Nephron progenitor cell (in vitro differentiated cells): ENCODE measurements at regions not wholly inside any gene's neighbourhood (a gene's known extent, or its start where the extent isn't known, plus 50 kb on each side); places are given as distances from the start of the nearest gene placed in this dataset.
A peak's percentile ranks its signal among the peaks of the same experiment; 100 is the strongest.

Experiments used
- DNase-seq: peaks from one replicate; pipeline ENCODE4 v3.0.0; 2021
- H3K27ac Mint-ChIP-seq: 2 replicates; pipeline ENCODE4 v1.8.0; 2021; ENCODE audit warnings: mild to moderate bottlenecking, moderate library complexity, mixed read lengths
- H3K27me3 Mint-ChIP-seq: 2 replicates; pipeline ENCODE4 v1.8.0; 2021; ENCODE audit warnings: mild to moderate bottlenecking, low read depth, mixed read lengths; ENCODE audit not compliant: poor library complexity
- H3K36me3 Mint-ChIP-seq: 2 replicates; pipeline ENCODE4 v1.8.0; 2021; ENCODE audit warnings: low read depth, mixed read lengths
- H3K4me1 Mint-ChIP-seq: 2 replicates; pipeline ENCODE4 v1.8.0; 2021; ENCODE audit warnings: mixed read lengths
- H3K4me3 Mint-ChIP-seq: 2 replicates; pipeline ENCODE4 v1.8.0; 2021; ENCODE audit warnings: mild to moderate bottlenecking, moderate library complexity, mixed read lengths
- H3K9me3 Mint-ChIP-seq: 2 replicates; pipeline ENCODE4 v1.8.0; 2021; ENCODE audit warnings: mild to moderate bottlenecking, moderate library complexity, mixed read lengths
- CTCF ChIP-seq: fragments of 200-600 bp; sonication (generic); IDR thresholded peaks from 2 replicates; pipeline ENCODE4 v1.5.0; 2021; ENCODE audit warnings: antibody characterized with exemption

GRCh38 chr2:18186816-18187613, 308.5 kb downstream of the KCNS3 start:
- Mint-ChIP-seq H3K4me1 (no peaks in the 10 kb centered on the region), H3K4me3 (no peak overlapping the region), H3K9me3 (no peaks in the 10 kb centered on the region), H3K27ac (no peak overlapping the region), H3K36me3 (no peaks in the 10 kb centered on the region), H3K27me3 (peaks cover 19% of the 10 kb centered on the region)
- no peak for TF ChIP-seq CTCF
- DNase-seq = no peak

- no peak overlapping the region for H3K27ac Mint-ChIP-seq
- no peak overlapping the region for H3K4me3 Mint-ChIP-seq
- H3K4me1 Mint-ChIP-seq = no peaks in the 10 kb centered on the region
- peaks cover 21% of the 10 kb centered on the region for H3K27me3 Mint-ChIP-seq
- no peak for TF ChIP-seq CTCF
- no peak for DNase-seq
- no peaks in the 10 kb centered on the region for H3K9me3 Mint-ChIP-seq
- no peaks in the 10 kb centered on the region for H3K36me3 Mint-ChIP-seq
These were observed 304.4 kb downstream of the KCNS3 start for GRCh38 chr2:18182861-18183260.

GRCh38 chr2:18180912-18181311, 302.4 kb downstream of the KCNS3 start:
- Mint-ChIP-seq H3K27me3 (peaks cover 14% of the 10 kb centered on the region), H3K27ac (no peak overlapping the region), H3K4me1 (no peaks in the 10 kb centered on the region), H3K9me3 (no peaks in the 10 kb centered on the region), H3K36me3 (no peaks in the 10 kb centered on the region), H3K4me3 (no peak overlapping the region)
- TF ChIP-seq CTCF = no peak
- no peak for DNase-seq

- DNase-seq = no peak
- Mint-ChIP-seq H3K27me3 (peaks cover 11% of the 10 kb centered on the region), H3K36me3 (no peaks in the 10 kb centered on the region), H3K9me3 (no peaks in the 10 kb centered on the region), H3K4me3 (no peak overlapping the region), H3K4me1 (no peaks in the 10 kb centered on the region), H3K27ac (no peak overlapping the region)
- TF ChIP-seq CTCF = no peak
These were observed 301.7 kb downstream of the KCNS3 start for GRCh38 chr2:18180031-18180610.

GRCh38 chr2:18178736-18179349, 300.4 kb downstream of the KCNS3 start:
- Mint-ChIP-seq H3K4me1 (no peaks in the 10 kb centered on the region), H3K27ac (no peak overlapping the region), H3K9me3 (no peaks in the 10 kb centered on the region), H3K4me3 (no peak overlapping the region), H3K36me3 (no peaks in the 10 kb centered on the region), H3K27me3 (peaks cover 11% of the 10 kb centered on the region)
- peak; percentile 57 for DNase-seq
- TF ChIP-seq CTCF = peak; percentile 89
